HG02798 (cell line): ENCODE measurements at regions not wholly inside any gene's neighbourhood (a gene's known extent, or its start where the extent isn't known, plus 50 kb on each side); places are given as distances from the start of the nearest gene placed in this dataset.
A peak's percentile ranks its signal among the peaks of the same experiment; 100 is the strongest.
"Not testable (repeated sequence)": the region's sequence is repeated elsewhere in the genome, so short reads cannot be mapped to it uniquely, and the experiment has no call there.

Experiments used
- ATAC-seq: cut with Tn5 transposase; IDR thresholded peaks from one replicate; pipeline ENCODE4 v1.9.1; 2021; ENCODE audit warnings: mild to moderate bottlenecking; ENCODE audit not compliant: unreplicated experiment, poor library complexity

- not testable (repeated sequence) for ATAC-seq
Measured at GRCh38 chr2:87476223-87476872, 271.5 kb upstream of the PLGLB2 start.

GRCh38 chr2:87476936-87477335 lies 271.0 kb upstream of the PLGLB2 start:
- ATAC-seq = peak; percentile 50

GRCh38 chr2:87477669-87478428 lies 270.0 kb upstream of the PLGLB2 start:
- ATAC-seq = not testable (repeated sequence)

GRCh38 chr2:87478911-87479310 lies 269.0 kb upstream of the PLGLB2 start:
- ATAC-seq = not testable (repeated sequence)

- ATAC-seq = not testable (repeated sequence)
Measured at GRCh38 chr2:87483093-87483680, 264.7 kb upstream of the PLGLB2 start.

- not testable (repeated sequence) for ATAC-seq
Measured at GRCh38 chr2:87484363-87484762, 263.5 kb upstream of the PLGLB2 start.

- not testable (repeated sequence) for ATAC-seq
Measured at GRCh38 chr2:87485455-87485854, 262.4 kb upstream of the PLGLB2 start.

- peak; percentile 93 for ATAC-seq
Measured at GRCh38 chr2:87485884-87486283, 262.0 kb upstream of the PLGLB2 start.

- ATAC-seq = not testable (repeated sequence)
Measured at GRCh38 chr2:87486413-87486812, 261.5 kb upstream of the PLGLB2 start.

- not testable (repeated sequence) for ATAC-seq
Measured at GRCh38 chr2:87488021-87488420, 259.9 kb upstream of the PLGLB2 start.

GRCh38 chr2:87488991-87489390 lies 258.9 kb upstream of the PLGLB2 start:
- not testable (repeated sequence) for ATAC-seq

GRCh38 chr2:87494846-87495245 lies 253.0 kb upstream of the PLGLB2 start:
- ATAC-seq = not testable (repeated sequence)

GRCh38 chr2:87495455-87495854 lies 252.4 kb upstream of the PLGLB2 start:
- not testable (repeated sequence) for ATAC-seq

GRCh38 chr2:87496036-87497006 lies 251.6 kb upstream of the PLGLB2 start:
- ATAC-seq = peak; percentile 81

- ATAC-seq = not testable (repeated sequence)
Measured at GRCh38 chr2:87497135-87497534, 250.8 kb upstream of the PLGLB2 start.

GRCh38 chr2:87497700-87498099 lies 250.2 kb upstream of the PLGLB2 start:
- ATAC-seq = not testable (repeated sequence)

- peak; percentile 77 for ATAC-seq
Measured at GRCh38 chr2:87498169-87498853, 249.6 kb upstream of the PLGLB2 start.

- ATAC-seq = not testable (repeated sequence)
Measured at GRCh38 chr2:87498854-87499238, 249.0 kb upstream of the PLGLB2 start.

- ATAC-seq = not testable (repeated sequence)
Measured at GRCh38 chr2:87499860-87500259, 248.0 kb upstream of the PLGLB2 start.
